ENCODE measurements at regions not wholly inside any gene's neighbourhood (a gene's known extent, or its start where the extent isn't known, plus 50 kb on each side); places are given as distances from the start of the nearest gene placed in this dataset.

DNA sequence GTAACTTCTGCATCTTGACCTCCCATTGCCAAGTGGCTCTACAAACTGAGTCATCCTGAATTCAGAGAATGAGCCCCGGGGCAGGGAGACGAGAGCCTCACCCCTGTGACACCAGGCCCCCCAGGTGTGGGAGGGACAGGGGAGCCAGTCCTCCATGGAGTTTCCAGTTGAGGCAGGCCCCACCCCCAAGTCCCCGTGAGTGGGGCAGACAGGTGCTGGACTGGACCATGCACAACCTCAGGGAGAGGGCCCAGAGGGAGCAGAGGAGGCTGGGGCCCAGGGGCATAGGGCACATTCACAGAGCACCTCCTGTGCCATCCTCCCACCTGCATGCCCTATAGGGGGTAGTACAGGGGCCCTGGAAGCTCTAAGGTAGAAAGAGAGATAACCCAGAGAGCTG is 180.8 kb downstream of the BRD1 start:
- Histone ChIP-seq H3K56ac (ENCODE audit: extremely low read depth, insufficient read depth, low read length) (no peak overlapping the region), H3K27me3 (ENCODE audit: control insufficient read depth, insufficient read depth, low read length) (no peaks in the 10 kb centered on the region), H3K14ac (replicated peaks; ENCODE audit: low read depth, low read length) (no peak overlapping the region), H4K20me1 (ENCODE audit: insufficient read depth, low read length) (no peaks in the 10 kb centered on the region), H3K36me3 (ENCODE audit: control insufficient read depth, insufficient read depth, low read length) (no peaks in the 10 kb centered on the region), H2AFZ (replicated peaks; ENCODE audit: low read length, poor library complexity) (no peak overlapping the region), H2AK5ac (ENCODE audit: low read depth, low read length) (no peak overlapping the region), H4K5ac (ENCODE audit: low read depth, low read length) (no peak overlapping the region), H2BK120ac (ENCODE audit: low read depth, low read length) (no peak overlapping the region), H3K9ac (ENCODE audit: low read depth, low read length) (no peak overlapping the region), H2BK5ac (ENCODE audit: low read depth, low read length, poor library complexity, severe bottlenecking) (no peak overlapping the region), H3K4ac (ENCODE audit: low read depth, low read length) (no peak overlapping the region), H3K18ac (ENCODE audit: low read depth, low read length) (no peak overlapping the region), H3K9me3 (ENCODE audit: control insufficient read depth, insufficient read depth, low read length) (peaks cover 43% of the 10 kb centered on the region), H3K79me1 (ENCODE audit: low read depth in 1 of 2, low read length in 2 of 2) (no peaks in the 10 kb centered on the region), H3K4me1 (ENCODE audit: control insufficient read depth, insufficient read depth, low read length) (no peaks in the 10 kb centered on the region), H3K4me3 (ENCODE audit: insufficient read depth, low read depth, low read length) (no peak overlapping the region), H3K4me2 (ENCODE audit: low read depth, low read length) (no peak overlapping the region), H3K27ac (ENCODE audit: insufficient read depth, low read length) (no peak overlapping the region), H2AK9ac (replicated peaks; ENCODE audit: low read depth, low read length, poor library complexity) (no peak overlapping the region), H2BK20ac (ENCODE audit: low read depth, low read length) (no peak overlapping the region), H3K9me1 (ENCODE audit: insufficient read depth, low read length) (no peaks in the 10 kb centered on the region), H3K23ac (ENCODE audit: low read depth, low read length) (no peak overlapping the region), H4K8ac (ENCODE audit: low read depth in 2 of 2, low read length in 2 of 2) (no peak overlapping the region), H2BK15ac (ENCODE audit: low read depth, low read length) (no peak overlapping the region), H4K91ac (ENCODE audit: insufficient read depth, low read depth, low read length) (no peak overlapping the region)
- TF ChIP-seq BHLHE40 (IDR thresholded peaks at IDR 0.05; ENCODE audit: low read depth, low read length), result no peak
- TF ChIP-seq MXI1 (IDR thresholded peaks at IDR 0.05; ENCODE audit: borderline replicate concordance, low read depth, low read length), result no peak
- TF ChIP-seq POLR2A (IDR thresholded peaks at IDR 0.05; ENCODE audit: low read depth, low read length), result no peak
- TF ChIP-seq SMC3 (IDR thresholded peaks at IDR 0.05; ENCODE audit: low read depth, low read length), result no peak
- TF ChIP-seq RFX5 (IDR thresholded peaks at IDR 0.05; ENCODE audit: low read depth, low read length), result no peak
- TF ChIP-seq CEBPB (IDR thresholded peaks at IDR 0.05; ENCODE audit: low read depth, low read length), result no peak
- no peak for TF ChIP-seq NFE2L2 (IDR thresholded peaks at IDR 0.05; ENCODE audit: low read depth, low read length)
- no peak for TF ChIP-seq ELK1 (IDR thresholded peaks at IDR 0.05; ENCODE audit: borderline replicate concordance, low read depth, low read length)
- no peak for TF ChIP-seq RCOR1 (IDR thresholded peaks at IDR 0.05; ENCODE audit: insufficient replicate concordance, low read length)
- TF ChIP-seq CTCF (conservative IDR thresholded peaks at IDR 0.05; ENCODE audit: low read depth, low read length), result no peak
- no peak for TF ChIP-seq MAZ (IDR thresholded peaks at IDR 0.05; ENCODE audit: borderline replicate concordance, low read depth, low read length)
- TF ChIP-seq CHD1 (IDR thresholded peaks at IDR 0.05; ENCODE audit: low read depth, low read length), result no peak
- POLR2A ChIA-PET (ENCODE audit: unreplicated experiment), result no interaction called here
- intact Hi-C loops (cut with micrococcal nuclease), result no loop called here
- DNase-seq (no peak), ATAC-seq (ENCODE audit: low read depth) (no peak)
- CTCF ChIA-PET, result no interaction called here
- no CpG with 5 or more reads among the region's 3 CpGs for WGBS, 2 experiments (ENCODE audit: extremely low coverage in 2 of 2, insufficient read length in 1 of 2)
- dilution Hi-C loops (cut with HindIII; ENCODE audit: low sequenced_read_pairs, unreplicated experiment), result no loop called here
- in situ Hi-C loops (cut with MboI; ENCODE audit: low sequenced_read_pairs), result no loop called here
- BruUV-seq (replicated peaks), result no TSS peak

Data from IMR-90 (cell line).